NT2/D1 (cell line): ENCODE measurements at regions not wholly inside any gene's neighbourhood (a gene's known extent, or its start where the extent isn't known, plus 50 kb on each side); places are given as distances from the start of the nearest gene placed in this dataset.

Experiments used
- SUZ12 ChIP-seq: IDR thresholded peaks from 2 replicates; pipeline ENCODE4 v1.6.1; 2011; ENCODE audit not compliant: insufficient read length, insufficient read depth; ENCODE audit errors: extremely low read depth
- YY1 ChIP-seq: IDR thresholded peaks from 2 replicates; pipeline ENCODE4 v1.6.1; 2011; ENCODE audit not compliant: insufficient read length, insufficient read depth

DNA sequence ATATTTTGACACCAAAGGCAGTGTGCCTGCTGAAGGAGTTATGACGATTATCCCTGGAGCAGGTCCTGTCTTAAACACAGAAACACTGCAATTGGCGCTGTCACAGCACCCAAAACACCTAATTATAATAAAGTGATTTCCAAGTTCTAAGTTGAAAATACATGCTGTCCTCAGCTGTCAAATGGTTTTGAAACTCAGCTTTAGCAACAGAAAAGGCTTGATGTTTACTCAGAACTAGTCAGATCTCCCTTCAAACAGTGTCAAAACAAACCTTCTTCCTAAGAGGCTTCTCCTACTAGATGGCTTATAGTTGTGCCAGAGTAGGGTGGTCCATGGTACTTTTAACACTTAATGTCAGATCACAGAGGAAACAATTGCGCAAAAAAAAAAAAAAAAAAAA, 87.2 kb upstream of the IRX1 start:
- TF ChIP-seq YY1: no peak
- no peak for TF ChIP-seq SUZ12
